ENCODE measurements at regions not wholly inside any gene's neighbourhood (a gene's known extent, or its start where the extent isn't known, plus 50 kb on each side); places are given as distances from the start of the nearest gene placed in this dataset.

DNA sequence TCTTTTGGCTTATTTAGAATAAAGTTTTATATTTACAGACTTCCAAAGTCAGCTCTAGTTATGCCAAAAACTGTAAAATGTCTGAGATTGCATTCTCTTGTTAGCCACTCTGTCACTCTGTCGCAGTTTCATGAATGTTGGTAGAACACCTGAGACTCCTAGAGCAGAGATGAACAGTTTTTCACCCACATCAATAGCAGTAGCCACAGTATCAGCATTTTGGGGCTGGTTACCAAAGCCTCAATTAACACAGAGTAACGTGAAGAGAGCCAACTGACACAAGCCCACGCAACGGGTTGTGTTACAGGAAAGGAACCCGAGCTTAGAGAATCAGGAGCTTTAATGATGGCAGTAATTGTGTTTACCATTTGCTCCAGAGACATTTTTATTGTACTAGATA is 443.0 kb upstream of the SLC39A10 start:
- no peak overlapping the region for H3K4me3 ChIP-seq (ENCODE audit: low read length)
- no peak overlapping the region for H3K27ac ChIP-seq (ENCODE audit: low read length)
- H3F3A ChIP-seq (ENCODE audit: low read length, unreplicated experiment) = no peaks in the 10 kb centered on the region
- no peaks in the 10 kb centered on the region for H3K79me2 ChIP-seq (ENCODE audit: low read length)
- no TSS peak for BruUV-seq (replicated peaks)
- no peak overlapping the region for H3K4me2 ChIP-seq (ENCODE audit: low read length)
- no peak for TF ChIP-seq EZH2phosphoT487 (IDR thresholded peaks at IDR 0.05; ENCODE audit: borderline replicate concordance, low read length)
- H3K9me2 ChIP-seq (replicated peaks; ENCODE audit: low read length) = no peaks in the 10 kb centered on the region
- ChIA-PET CTCF (no interaction called here), POLR2A (ENCODE audit: unreplicated experiment) (no interaction called here)
- no peaks in the 10 kb centered on the region for H3K27me3 ChIP-seq (ENCODE audit: low read length)
- no peaks in the 10 kb centered on the region for H3K9me3 ChIP-seq (ENCODE audit: low read length)
- no peaks in the 10 kb centered on the region for H3K4me1 ChIP-seq (ENCODE audit: insufficient read depth, low read length)
- no peak overlapping the region for H3K9ac ChIP-seq (ENCODE audit: low read length)
- intact Hi-C loops (cut with micrococcal nuclease) = no loop called here
- H2AFZ ChIP-seq (ENCODE audit: low read length) = no peak overlapping the region
- ATAC-seq (no peak), DNase-seq (no peak)
- H3K36me3 ChIP-seq (ENCODE audit: low read depth, low read length) = no peaks in the 10 kb centered on the region
- H4K20me1 ChIP-seq (ENCODE audit: low read length) = no peaks in the 10 kb centered on the region

DNA sequence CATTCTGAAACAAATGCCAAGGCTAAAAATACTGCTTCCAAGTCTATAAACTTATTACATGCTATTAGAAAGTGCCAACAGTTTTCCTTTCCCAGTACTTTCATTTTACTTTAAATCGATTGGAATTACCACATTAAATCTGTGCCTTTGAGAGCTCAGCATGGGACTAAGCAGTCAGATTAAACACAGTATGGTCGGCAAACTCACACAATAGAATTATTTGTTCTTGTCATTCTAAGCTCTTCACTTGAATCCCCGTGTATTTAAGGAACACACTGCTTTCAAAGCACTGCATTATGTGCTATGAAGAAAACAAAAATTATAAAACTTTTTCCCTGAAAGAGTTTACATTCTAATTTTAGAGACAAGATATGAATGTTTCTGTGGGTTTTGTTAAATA is 444.4 kb upstream of the SLC39A10 start:
- Histone ChIP-seq H3K79me2 (ENCODE audit: low read length) (no peaks in the 10 kb centered on the region), H3K4me2 (ENCODE audit: low read length) (no peak overlapping the region), H3K4me1 (ENCODE audit: insufficient read depth, low read length) (no peaks in the 10 kb centered on the region), H3K36me3 (ENCODE audit: low read depth, low read length) (no peaks in the 10 kb centered on the region), H3K9ac (ENCODE audit: low read length) (no peak overlapping the region), H3K27ac (ENCODE audit: low read length) (no peak overlapping the region), H4K20me1 (ENCODE audit: low read length) (no peaks in the 10 kb centered on the region), H3K9me3 (ENCODE audit: low read length) (no peaks in the 10 kb centered on the region), H3F3A (ENCODE audit: low read length, unreplicated experiment) (no peaks in the 10 kb centered on the region), H3K4me3 (ENCODE audit: low read length) (no peak overlapping the region), H2AFZ (ENCODE audit: low read length) (no peak overlapping the region), H3K27me3 (ENCODE audit: low read length) (no peaks in the 10 kb centered on the region), H3K9me2 (replicated peaks; ENCODE audit: low read length) (no peaks in the 10 kb centered on the region)
- POLR2A ChIA-PET (ENCODE audit: unreplicated experiment) = no interaction called here
- intact Hi-C loops (cut with micrococcal nuclease) = no loop called here
- no peak for DNase-seq
- no TSS peak for BruUV-seq (replicated peaks)
- ATAC-seq = no peak
- TF ChIP-seq EZH2phosphoT487 (IDR thresholded peaks at IDR 0.05; ENCODE audit: borderline replicate concordance, low read length) (no peak), EZH2 (IDR thresholded peaks at IDR 0.05; ENCODE audit: low read length, unreplicated experiment) (no peak)
- TF ChIP-seq, protein P1, sequence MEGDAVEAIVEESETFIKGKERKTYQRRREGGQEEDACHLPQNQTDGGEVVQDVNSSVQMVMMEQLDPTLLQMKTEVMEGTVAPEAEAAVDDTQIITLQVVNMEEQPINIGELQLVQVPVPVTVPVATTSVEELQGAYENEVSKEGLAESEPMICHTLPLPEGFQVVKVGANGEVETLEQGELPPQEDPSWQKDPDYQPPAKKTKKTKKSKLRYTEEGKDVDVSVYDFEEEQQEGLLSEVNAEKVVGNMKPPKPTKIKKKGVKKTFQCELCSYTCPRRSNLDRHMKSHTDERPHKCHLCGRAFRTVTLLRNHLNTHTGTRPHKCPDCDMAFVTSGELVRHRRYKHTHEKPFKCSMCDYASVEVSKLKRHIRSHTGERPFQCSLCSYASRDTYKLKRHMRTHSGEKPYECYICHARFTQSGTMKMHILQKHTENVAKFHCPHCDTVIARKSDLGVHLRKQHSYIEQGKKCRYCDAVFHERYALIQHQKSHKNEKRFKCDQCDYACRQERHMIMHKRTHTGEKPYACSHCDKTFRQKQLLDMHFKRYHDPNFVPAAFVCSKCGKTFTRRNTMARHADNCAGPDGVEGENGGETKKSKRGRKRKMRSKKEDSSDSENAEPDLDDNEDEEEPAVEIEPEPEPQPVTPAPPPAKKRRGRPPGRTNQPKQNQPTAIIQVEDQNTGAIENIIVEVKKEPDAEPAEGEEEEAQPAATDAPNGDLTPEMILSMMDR (conservative IDR thresholded peaks at IDR 0.05; ENCODE audit: low read depth, low read length) = no peak
- CTCF ChIA-PET = no interaction called here

DNA sequence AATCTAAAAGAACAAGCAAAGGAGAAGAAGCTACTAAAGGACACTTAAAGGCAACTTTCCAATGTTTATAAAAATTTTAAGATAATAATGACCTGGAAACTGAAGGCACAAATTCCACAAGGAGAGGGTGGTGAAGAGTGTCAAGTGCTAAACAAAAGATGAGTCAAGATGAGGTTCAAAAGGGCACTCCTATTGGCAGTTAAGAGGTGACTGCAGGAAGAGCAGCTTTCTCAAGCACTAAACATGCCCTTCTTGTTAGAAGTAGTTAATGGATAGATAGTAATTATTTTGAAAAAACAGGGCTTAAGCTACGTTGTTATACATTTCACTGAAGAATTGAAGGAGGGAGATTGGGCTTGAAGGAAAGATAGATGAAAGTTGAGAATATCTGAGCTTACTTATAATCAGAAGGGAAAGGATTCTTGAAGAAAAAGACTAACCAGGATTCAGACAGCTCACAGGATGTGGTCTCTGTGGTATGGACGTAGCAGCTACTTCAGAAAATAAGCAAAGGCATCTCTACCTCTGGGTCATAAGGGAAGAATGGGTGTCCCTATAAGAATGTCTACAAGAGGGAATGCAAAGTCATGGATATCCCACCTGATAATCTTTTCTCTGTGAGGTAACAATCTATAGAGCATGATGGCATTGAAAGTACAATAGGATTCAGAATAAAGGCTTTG is 454.7 kb upstream of the SLC39A10 start:
- no peak overlapping the region for H2AFZ ChIP-seq (ENCODE audit: low read length)
- H3K27ac ChIP-seq (ENCODE audit: low read length) = no peak overlapping the region
- no peaks in the 10 kb centered on the region for H3K9me3 ChIP-seq (ENCODE audit: low read length)
- no peaks in the 10 kb centered on the region for H3K36me3 ChIP-seq (ENCODE audit: low read depth, low read length)
- intact Hi-C loops (cut with micrococcal nuclease) = no loop called here
- H3K27me3 ChIP-seq (ENCODE audit: low read length) = no peaks in the 10 kb centered on the region
- no TSS peak for BruUV-seq (replicated peaks)
- no peaks in the 10 kb centered on the region for H3K9me2 ChIP-seq (replicated peaks; ENCODE audit: low read length)
- ChIA-PET POLR2A (ENCODE audit: unreplicated experiment) (no interaction called here), CTCF (no interaction called here)
- H3F3A ChIP-seq (ENCODE audit: low read length, unreplicated experiment) = no peaks in the 10 kb centered on the region
- H3K4me3 ChIP-seq (ENCODE audit: low read length) = no peak overlapping the region
- ATAC-seq (no peak; the same call in 1 of the 2 replicates), DNase-seq (peak; percentile 14)
- H3K4me2 ChIP-seq (ENCODE audit: low read length) = no peak overlapping the region
- H3K4me1 ChIP-seq (ENCODE audit: insufficient read depth, low read length) = no peaks in the 10 kb centered on the region
- H3K79me2 ChIP-seq (ENCODE audit: low read length) = no peaks in the 10 kb centered on the region
- no peaks in the 10 kb centered on the region for H4K20me1 ChIP-seq (ENCODE audit: low read length)
- no peak overlapping the region for H3K9ac ChIP-seq (ENCODE audit: low read length)
- no peak for TF ChIP-seq EZH2phosphoT487 (IDR thresholded peaks at IDR 0.05; ENCODE audit: borderline replicate concordance, low read length)
- no peak for TF ChIP-seq EZH2 (IDR thresholded peaks at IDR 0.05; ENCODE audit: low read length, unreplicated experiment)
- TF ChIP-seq, protein P1 (conservative IDR thresholded peaks at IDR 0.05; ENCODE audit: low read depth, low read length) = no peak
